ENCODE measurements at regions not wholly inside any gene's neighbourhood (a gene's known extent, or its start where the extent isn't known, plus 50 kb on each side); places are given as distances from the start of the nearest gene placed in this dataset.
A peak's percentile ranks its signal among the peaks of the same experiment; 100 is the strongest.

GRCh38 chr11:23201936-23202522 is 341.8 kb upstream of the CCDC179 start:
- no peak for DNase-seq (ENCODE audit: low read depth)
- no peak overlapping the region for H3K4me3 ChIP-seq (ENCODE audit: low read length)
- TF ChIP-seq CTCF (IDR thresholded peaks at IDR 0.05; ENCODE audit: insufficient read depth, low read depth, low read length, missing control alignments): no peak

DNA sequence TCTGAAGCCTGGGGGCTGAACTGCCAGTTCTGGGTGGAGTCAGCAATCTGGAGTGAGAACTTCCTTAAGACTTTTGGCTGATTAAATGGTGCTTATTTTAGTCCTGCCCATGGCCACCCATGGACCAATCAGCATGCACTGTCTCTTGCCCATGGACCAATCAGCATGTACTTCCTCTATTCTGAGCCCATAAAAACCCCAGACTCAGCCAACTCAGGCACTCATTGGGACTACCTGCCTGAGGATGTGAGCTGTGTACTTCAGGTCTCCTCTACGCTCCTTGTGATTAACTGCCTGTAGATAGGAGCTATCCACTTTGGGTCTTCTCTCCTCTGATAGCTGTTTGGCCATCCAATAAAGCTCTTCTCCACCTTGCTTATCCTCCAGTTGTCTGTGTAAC is 342.3 kb upstream of the CCDC179 start:
- H3K4me3 ChIP-seq (ENCODE audit: low read length): no peak overlapping the region
- no peak for TF ChIP-seq CTCF (IDR thresholded peaks at IDR 0.05; ENCODE audit: insufficient read depth, low read depth, low read length, missing control alignments)
- DNase-seq (ENCODE audit: low read depth): no peak

DNA sequence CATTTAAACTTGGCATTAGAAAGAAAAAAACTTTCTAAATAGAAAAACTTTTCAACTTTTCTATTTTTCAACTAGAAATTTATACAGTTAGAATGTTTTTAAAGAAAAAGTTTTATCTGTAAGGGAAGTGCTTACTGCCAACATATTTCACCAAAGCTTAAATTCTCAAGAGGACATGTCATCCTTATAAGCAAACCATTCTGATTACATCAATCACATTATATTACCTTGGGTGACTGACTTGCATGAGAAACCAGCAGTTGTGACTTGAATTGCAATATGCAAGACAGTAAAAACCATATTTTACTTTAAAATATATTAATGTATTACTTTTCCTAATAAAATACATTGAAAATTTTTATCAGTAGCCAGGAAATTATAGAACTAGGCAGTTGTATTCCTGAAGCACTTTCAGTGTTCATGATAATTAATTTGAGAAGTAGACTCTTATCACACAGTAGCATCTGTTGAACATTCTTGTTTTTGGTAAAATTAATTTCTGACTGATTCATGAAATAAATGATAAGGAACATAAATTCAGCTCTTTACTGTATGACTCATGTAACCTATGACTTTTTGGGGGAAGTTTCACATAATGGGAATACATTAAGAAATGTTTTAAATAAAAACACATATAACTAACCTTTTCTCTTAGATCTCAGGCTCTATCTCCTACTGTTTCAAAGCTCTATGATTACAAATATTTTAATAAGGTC is 345.0 kb upstream of the CCDC179 start:
- no peak overlapping the region for H3K4me3 ChIP-seq (ENCODE audit: low read length)
- no peak for TF ChIP-seq CTCF (IDR thresholded peaks at IDR 0.05; ENCODE audit: insufficient read depth, low read depth, low read length, missing control alignments)
- DNase-seq (ENCODE audit: low read depth): peak; percentile 20

- peak; percentile 43 for DNase-seq (ENCODE audit: low read depth)
- no peak overlapping the region for H3K4me3 ChIP-seq (ENCODE audit: low read length)
- no peak for TF ChIP-seq CTCF (IDR thresholded peaks at IDR 0.05; ENCODE audit: insufficient read depth, low read depth, low read length, missing control alignments)
Observed at GRCh38 chr11:23206741-23207336, 346.6 kb upstream of the CCDC179 start.

- DNase-seq (ENCODE audit: low read depth): peak; percentile 55
- no peak overlapping the region for H3K4me3 ChIP-seq (ENCODE audit: low read length)
- TF ChIP-seq CTCF (IDR thresholded peaks at IDR 0.05; ENCODE audit: insufficient read depth, low read depth, low read length, missing control alignments): no peak
Observed at GRCh38 chr11:23211221-23211620, 350.9 kb upstream of the CCDC179 start.

DNA sequence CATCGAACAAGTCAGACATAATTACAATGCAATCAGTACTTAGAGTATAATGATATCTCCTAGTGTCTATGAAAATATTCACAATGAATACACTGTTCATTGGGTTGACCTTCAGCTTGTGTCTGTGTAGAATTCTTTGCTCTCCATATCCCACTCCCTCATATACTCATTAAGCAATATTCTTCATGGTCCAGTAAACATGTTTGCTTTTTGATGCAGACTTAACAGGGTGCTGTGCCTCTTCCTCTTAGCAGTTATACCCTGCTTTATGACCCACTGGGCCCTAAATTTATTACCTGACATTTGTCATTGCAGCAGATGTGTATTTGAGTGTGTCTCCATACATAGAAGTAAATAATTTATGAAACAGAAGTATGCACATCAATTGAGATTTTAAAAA is 352.5 kb upstream of the CCDC179 start:
- H3K4me3 ChIP-seq (ENCODE audit: low read length): no peak overlapping the region
- no peak for TF ChIP-seq CTCF (IDR thresholded peaks at IDR 0.05; ENCODE audit: insufficient read depth, low read depth, low read length, missing control alignments)
- DNase-seq (ENCODE audit: low read depth): no peak
